Neural cell (in vitro differentiated cells): ENCODE measurements at regions not wholly inside any gene's neighbourhood (a gene's known extent, or its start where the extent isn't known, plus 50 kb on each side); places are given as distances from the start of the nearest gene placed in this dataset.

Experiments used
- MXI1 ChIP-seq: fragments of 450-650 bp; conservative IDR thresholded peaks from 2 replicates; pipeline ENCODE4 v1.6.1; 2014; ENCODE audit warnings: antibody characterized with exemption, mild to moderate bottlenecking; ENCODE audit not compliant: poor library complexity, severe bottlenecking
- TF ChIP-seq, protein P1 (sequence below): fragments of 450-650 bp; IDR thresholded peaks from 2 replicates; pipeline ENCODE4 v1.5.1; 2014; ENCODE audit warnings: antibody characterized with exemption, mild to moderate bottlenecking, moderate library complexity; ENCODE audit not compliant: poor library complexity, severe bottlenecking

DNA sequence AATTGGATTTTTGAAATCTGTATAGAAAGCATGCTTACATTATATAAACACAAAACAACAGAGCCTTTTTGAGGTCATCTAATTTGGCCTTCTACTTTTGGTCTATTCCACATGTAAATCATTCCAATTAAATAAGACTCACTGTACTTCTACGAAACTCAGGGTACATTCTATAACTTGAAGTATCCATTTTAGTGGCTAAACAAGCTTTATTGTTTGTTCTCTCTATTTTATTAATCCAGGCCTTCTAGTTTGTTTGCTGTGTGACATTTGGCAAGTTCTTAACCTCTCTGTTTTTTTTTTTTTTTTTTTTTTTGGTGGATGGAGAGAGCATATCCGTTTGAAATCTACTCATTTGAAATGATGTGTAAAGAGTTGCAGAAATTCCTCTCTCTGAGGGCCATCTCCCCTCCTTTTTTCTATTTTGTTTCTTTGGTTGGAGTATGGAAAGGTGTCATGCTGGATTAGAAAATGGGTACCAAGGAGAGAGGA, 58.1 kb upstream of the C12orf71 start:
- TF ChIP-seq, protein P1, sequence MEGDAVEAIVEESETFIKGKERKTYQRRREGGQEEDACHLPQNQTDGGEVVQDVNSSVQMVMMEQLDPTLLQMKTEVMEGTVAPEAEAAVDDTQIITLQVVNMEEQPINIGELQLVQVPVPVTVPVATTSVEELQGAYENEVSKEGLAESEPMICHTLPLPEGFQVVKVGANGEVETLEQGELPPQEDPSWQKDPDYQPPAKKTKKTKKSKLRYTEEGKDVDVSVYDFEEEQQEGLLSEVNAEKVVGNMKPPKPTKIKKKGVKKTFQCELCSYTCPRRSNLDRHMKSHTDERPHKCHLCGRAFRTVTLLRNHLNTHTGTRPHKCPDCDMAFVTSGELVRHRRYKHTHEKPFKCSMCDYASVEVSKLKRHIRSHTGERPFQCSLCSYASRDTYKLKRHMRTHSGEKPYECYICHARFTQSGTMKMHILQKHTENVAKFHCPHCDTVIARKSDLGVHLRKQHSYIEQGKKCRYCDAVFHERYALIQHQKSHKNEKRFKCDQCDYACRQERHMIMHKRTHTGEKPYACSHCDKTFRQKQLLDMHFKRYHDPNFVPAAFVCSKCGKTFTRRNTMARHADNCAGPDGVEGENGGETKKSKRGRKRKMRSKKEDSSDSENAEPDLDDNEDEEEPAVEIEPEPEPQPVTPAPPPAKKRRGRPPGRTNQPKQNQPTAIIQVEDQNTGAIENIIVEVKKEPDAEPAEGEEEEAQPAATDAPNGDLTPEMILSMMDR: no peak
- no peak for TF ChIP-seq MXI1
